Psoas muscle (tissue), 7 donors: ENCODE measurements at regions not wholly inside any gene's neighbourhood (a gene's known extent, or its start where the extent isn't known, plus 50 kb on each side); places are given as distances from the start of the nearest gene placed in this dataset.

ENCODE experiments used
- ATAC-seq, 4 donors: fragments of 200-7000 bp; cut with Tn5 transposase; one replicate each; pipeline ENCODE4 v1.9.1; 2020; ENCODE audit warnings: moderate library complexity in 3 of 4, mild to moderate bottlenecking in 2 of 4
- DNase-seq, 2 donors: peaks; one replicate each; pipeline ENCODE4 v3.0.0-alpha.2; 2020
- H3K27ac ChIP-seq: fragments of 200-600 bp; one replicate; pipeline ENCODE4 v1.8.0; 2022
- H3K27me3 ChIP-seq, 3 donors: fragments of 200-600 bp in 1 of 3; one replicate each; pipeline versions ENCODE4 v1.6.1 to v1.8.0; 2013 to 2022; ENCODE audit warnings: low read length in 2 of 3, mild to moderate bottlenecking in 2 of 3, moderate library complexity in 1 of 3; ENCODE audit not compliant: insufficient read depth in 3 of 3
- H3K36me3 ChIP-seq, 2 donors: fragments of 200-600 bp in 1 of 2; one replicate each; pipeline versions ENCODE4 v1.6.1 to v1.8.0; 2013 to 2022; ENCODE audit warnings: low read depth in 1 of 2, mild to moderate bottlenecking in 1 of 2, moderate library complexity in 1 of 2; ENCODE audit not compliant: insufficient read depth in 1 of 2
- H3K4me1 ChIP-seq: fragments of 200-600 bp; one replicate; pipeline ENCODE4 v1.8.0; 2022
- H3K4me3 ChIP-seq: fragments of 200-600 bp; one replicate; pipeline ENCODE4 v1.8.0; 2022; ENCODE audit warnings: mild to moderate bottlenecking
- H3K9me3 ChIP-seq: fragments of 200-600 bp; one replicate; pipeline ENCODE4 v1.8.0; 2022
- CTCF ChIP-seq: fragments of 200-600 bp; IDR thresholded peaks from one replicate; pipeline ENCODE4 v1.8.0; 2022; ENCODE audit warnings: antibody characterized with exemption
- WGBS, 3 donors: extraction: QIAGEN DNeasy Blood & Tissue Kit; methylation state at CpG; one replicate each; pipeline versions ENCODE4 v1.1.6 to v1.1.7; 2013; 5-methylcytosine and 5-hydroxymethylcytosine counted together
- intact Hi-C, 2 donors: fragments of 100-400 bp; cut with DNase I; formaldehyde crosslinking; loops; one replicate each; pipeline versions ENCODE4 v1.11.0 to v1.14.2; 2022
- donor health status: healthy with polysubstance abuse.
- donor health status: DM: no; HTN: no; CAD: no; lungs with moderate emphysema.
- donor health status: Bipolar disorder and iron deficiency.
- donor health status: healthy.
- donor health status: DM: yes; HTN: yes; CAD: no.
- donor health status: DM: no; HTN: no; CAD: no.
- donor health status: DM: yes; HTN: yes; CAD: no.

- Histone ChIP-seq H3K4me3 (no peak overlapping the region), H3K36me3 (no peaks in the 10 kb centered on the region), H3K27me3 (no peaks in the 10 kb centered on the region), H3K9me3 (no peaks in the 10 kb centered on the region), H3K4me1 (peaks cover 9% of the 10 kb centered on the region), H3K27ac (no peak overlapping the region)
- no peak for TF ChIP-seq CTCF
- DNase-seq: no peak
- intact Hi-C loops: no loop called here
- WGBS, 3 donors: 76 to 87% (median 85%) methylated on average over 4 of the region's 4 CpGs
- ATAC-seq: no peak
Observed at GRCh38 chr10:4701016-4701415, 125.0 kb upstream of the AKR1E2 start.

GRCh38 chr10:4699950-4700730, 125.9 kb upstream of the AKR1E2 start:
- no peaks in the 10 kb centered on the region for H3K9me3 ChIP-seq
- no peaks in the 10 kb centered on the region for H3K36me3 ChIP-seq
- 87 to 89% (median 89%) methylated on average over 3 of the region's 3 CpGs for WGBS, 3 donors
- intact Hi-C loops: no loop called here
- H3K4me1 ChIP-seq: peaks cover 9% of the 10 kb centered on the region
- H3K4me3 ChIP-seq: no peak overlapping the region
- no peak overlapping the region for H3K27ac ChIP-seq
- H3K27me3 ChIP-seq: no peaks in the 10 kb centered on the region
- ATAC-seq (no peak), DNase-seq (no peak)
- TF ChIP-seq CTCF: no peak

GRCh38 chr10:4698075-4698474, 127.9 kb upstream of the AKR1E2 start:
- no peak overlapping the region for H3K27ac ChIP-seq
- peaks cover 9% of the 10 kb centered on the region for H3K4me1 ChIP-seq
- H3K36me3 ChIP-seq: no peaks in the 10 kb centered on the region
- intact Hi-C loops: no loop called here
- no peaks in the 10 kb centered on the region for H3K27me3 ChIP-seq
- H3K9me3 ChIP-seq: no peaks in the 10 kb centered on the region
- ATAC-seq (peak; percentile 42 to 81 (median 80)), DNase-seq (no peak)
- 3 to 7% (median 5%) methylated on average over 1 of the region's 1 CpG for WGBS, 3 donors
- H3K4me3 ChIP-seq: no peak overlapping the region
- no peak for TF ChIP-seq CTCF

- TF ChIP-seq CTCF: no peak
- Histone ChIP-seq H3K9me3 (no peaks in the 10 kb centered on the region), H3K27ac (no peak overlapping the region), H3K4me3 (no peak overlapping the region), H3K27me3 (no peaks in the 10 kb centered on the region), H3K36me3 (no peaks in the 10 kb centered on the region), H3K4me1 (peaks cover 9% of the 10 kb centered on the region)
- ATAC-seq (no peak), DNase-seq (no peak)
- intact Hi-C loops: no loop called here
- WGBS, 3 donors: 64 to 83% (median 67%) methylated on average over 3 of the region's 3 CpGs
Observed at GRCh38 chr10:4696186-4696585, 129.8 kb upstream of the AKR1E2 start.

DNA sequence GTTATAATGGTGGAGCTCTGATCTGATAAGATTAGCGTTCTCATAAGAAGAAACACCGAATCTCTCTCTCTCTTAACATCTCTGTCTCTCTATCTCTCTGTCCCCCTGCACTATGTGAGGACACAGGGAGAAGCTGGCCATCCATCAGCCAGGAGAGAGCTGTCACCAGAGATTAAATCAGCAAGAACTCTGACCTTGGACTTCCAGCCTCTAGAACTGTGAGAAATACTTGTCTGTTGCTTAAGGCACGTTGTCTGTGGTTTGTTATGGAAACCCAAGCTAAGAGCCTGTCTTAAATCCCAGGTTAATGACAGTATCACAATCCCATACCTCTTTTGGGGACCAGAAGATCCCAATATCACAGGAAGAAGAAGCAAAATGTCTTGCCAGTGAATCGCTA, 132.0 kb upstream of the AKR1E2 start:
- Histone ChIP-seq H3K4me3 (no peak overlapping the region), H3K27me3 (no peaks in the 10 kb centered on the region), H3K9me3 (no peaks in the 10 kb centered on the region), H3K27ac (no peak overlapping the region), H3K4me1 (peaks cover 9% of the 10 kb centered on the region), H3K36me3 (no peaks in the 10 kb centered on the region)
- DNase-seq (no peak), ATAC-seq (peak; percentile 68 to 96 (median 84))
- TF ChIP-seq CTCF: no peak
- WGBS, 3 donors: 51 to 66% (median 52%) methylated on average over 4 of the region's 4 CpGs
- intact Hi-C loops: no loop called here
